IMR-90 (cell line): ENCODE measurements at regions not wholly inside any gene's neighbourhood (a gene's known extent, or its start where the extent isn't known, plus 50 kb on each side); places are given as distances from the start of the nearest gene placed in this dataset.

Experiments used
- ATAC-seq: fragments of 200-7000 bp; cut with Tn5 transposase; 2 replicates; pipeline ENCODE4 v1.9.1; 2020; ENCODE audit warnings: low read depth, mild to moderate bottlenecking, moderate library complexity
- BruUV-seq: library from RNA; stranded (reverse); fragments of 400-500 nt; replicated peaks from 2 replicates; lab custom pipeline; 2021; lab: Mats Ljungman, UMichigan
- CTCF ChIA-PET: fragments of 300-600 bp; formaldehyde crosslinking; extraction: SDS; loops from one replicate; lab custom pipeline; 2021; ENCODE audit warnings: antibody characterized with exemption; lab: Yijun Ruan, JAX
- POLR2A ChIA-PET: fragments of 300-600 bp; sonication (Branson Sonifier 250); formaldehyde crosslinking; loops from one replicate; lab custom pipeline; 2022; ENCODE audit warnings: antibody characterized with exemption; ENCODE audit not compliant: unreplicated experiment; lab: Charles Lee
- DNase-seq: peaks from one replicate; pipeline ENCODE4 v3.0.0; 2013
- H2AFZ ChIP-seq: replicated peaks from 2 replicates; pipeline ENCODE3; 2013; ENCODE audit warnings: low read length, mild to moderate bottlenecking; ENCODE audit not compliant: poor library complexity
- H2AK5ac ChIP-seq: 2 replicates; pipeline ENCODE4 v1.6.1; 2013; ENCODE audit warnings: low read depth, low read length, inconsistent platforms
- H2AK9ac ChIP-seq: replicated peaks from 2 replicates; pipeline ENCODE3; 2013; ENCODE audit warnings: mild to moderate bottlenecking, low read depth, low read length, moderate library complexity; ENCODE audit not compliant: poor library complexity
- H2BK120ac ChIP-seq: 2 replicates; pipeline ENCODE4 v1.6.1; 2013; ENCODE audit warnings: low read depth, low read length, inconsistent platforms
- H2BK15ac ChIP-seq: 3 replicates; pipeline ENCODE4 v1.6.1; 2013; ENCODE audit warnings: low read depth, low read length, inconsistent platforms
- H2BK20ac ChIP-seq: 2 replicates; pipeline ENCODE4 v1.6.1; 2013; ENCODE audit warnings: low read depth, mild to moderate bottlenecking, inconsistent platforms, low read length, moderate library complexity
- H2BK5ac ChIP-seq: 2 replicates; pipeline ENCODE4 v1.6.1; 2013; ENCODE audit warnings: mild to moderate bottlenecking, low read depth, low read length, inconsistent platforms; ENCODE audit not compliant: poor library complexity, severe bottlenecking
- H3K14ac ChIP-seq: replicated peaks from 2 replicates; pipeline ENCODE4 v1.6.1; 2013; ENCODE audit warnings: low read depth, low read length, inconsistent platforms
- H3K18ac ChIP-seq: 2 replicates; pipeline ENCODE4 v1.6.1; 2013; ENCODE audit warnings: low read depth, low read length, control low read depth
- H3K23ac ChIP-seq: 2 replicates; pipeline ENCODE4 v1.6.1; 2013; ENCODE audit warnings: low read depth, low read length, inconsistent platforms
- H3K27ac ChIP-seq: 2 replicates; pipeline ENCODE4 v1.5.1; 2013; ENCODE audit warnings: mild to moderate bottlenecking, control low read depth, low read length; ENCODE audit not compliant: insufficient read depth
- H3K27me3 ChIP-seq: 2 replicates; pipeline ENCODE4 v1.6.1; 2013; ENCODE audit warnings: low read length; ENCODE audit not compliant: control insufficient read depth, insufficient read depth
- H3K36me3 ChIP-seq: 2 replicates; pipeline ENCODE4 v1.6.1; 2013; ENCODE audit warnings: low read length, mixed read lengths; ENCODE audit not compliant: control insufficient read depth, insufficient read depth
- H3K4ac ChIP-seq: 2 replicates; pipeline ENCODE4 v1.6.1; 2013; ENCODE audit warnings: low read depth, low read length, inconsistent platforms
- H3K4me1 ChIP-seq: 2 replicates; pipeline ENCODE4 v1.6.1; 2013; ENCODE audit warnings: low read length, mixed read lengths; ENCODE audit not compliant: control insufficient read depth, insufficient read depth
- H3K4me2 ChIP-seq: 2 replicates; pipeline ENCODE4 v1.6.1; 2013; ENCODE audit warnings: low read depth, mild to moderate bottlenecking, control low read depth, low read length, moderate library complexity
- H3K4me3 ChIP-seq: 2 replicates; pipeline ENCODE4 v1.5.1; 2013; ENCODE audit warnings: low read depth, mild to moderate bottlenecking, control low read depth, low read length, moderate library complexity; ENCODE audit not compliant: insufficient read depth
- H3K56ac ChIP-seq: 2 replicates; pipeline ENCODE4 v1.6.1; 2013; ENCODE audit warnings: low read length, inconsistent platforms; ENCODE audit not compliant: insufficient read depth; ENCODE audit errors: extremely low read depth
- H3K79me1 ChIP-seq, 2 experiments: 2 replicates each; pipeline ENCODE4 v1.6.1; 2013; ENCODE audit warnings: low read length in 2 of 2, inconsistent platforms in 1 of 2, low read depth in 1 of 2
- H3K9ac ChIP-seq: 2 replicates; pipeline ENCODE4 v1.6.1; 2013; ENCODE audit warnings: low read depth, low read length, control low read depth
- H3K9me1 ChIP-seq: 2 replicates; pipeline ENCODE4 v1.6.1; 2013; ENCODE audit warnings: low read length, inconsistent platforms; ENCODE audit not compliant: insufficient read depth
- H3K9me3 ChIP-seq: 2 replicates; pipeline ENCODE4 v1.6.1; 2013; ENCODE audit warnings: low read length; ENCODE audit not compliant: control insufficient read depth, insufficient read depth
- H4K20me1 ChIP-seq: 2 replicates; pipeline ENCODE4 v1.6.1; 2013; ENCODE audit warnings: low read length, inconsistent platforms; ENCODE audit not compliant: insufficient read depth
- H4K5ac ChIP-seq: 2 replicates; pipeline ENCODE4 v1.6.1; 2013; ENCODE audit warnings: mild to moderate bottlenecking, low read depth, low read length, control low read depth
- H4K8ac ChIP-seq, 2 experiments: 2 replicates each; pipeline ENCODE4 v1.6.1; 2013; ENCODE audit warnings: low read depth in 2 of 2, low read length in 2 of 2, control low read depth in 1 of 2, inconsistent platforms in 1 of 2
- H4K91ac ChIP-seq: 2 replicates; pipeline ENCODE4 v1.6.1; 2013; ENCODE audit warnings: low read depth, low read length, inconsistent platforms; ENCODE audit not compliant: insufficient read depth
- CEBPB ChIP-seq: IDR thresholded peaks from 2 replicates; pipeline ENCODE4 v1.6.1; 2012; ENCODE audit warnings: low read depth, low read length, improper control_type of control experiment
- CTCF ChIP-seq: conservative IDR thresholded peaks from 2 replicates; pipeline ENCODE4 v1.5.1; 2012; ENCODE audit warnings: mild to moderate bottlenecking, low read depth, low read length, improper control_type of control experiment
- ELK1 ChIP-seq: fragments of 150-350 bp; IDR thresholded peaks from 2 replicates; pipeline ENCODE4 v1.6.1; 2016; ENCODE audit warnings: low read depth, mild to moderate bottlenecking, low read length, moderate library complexity, borderline replicate concordance
- POLR2A ChIP-seq: IDR thresholded peaks from 2 replicates; pipeline ENCODE4 v1.6.1; 2012; ENCODE audit warnings: mild to moderate bottlenecking, low read depth, low read length
- RCOR1 ChIP-seq: IDR thresholded peaks from 2 replicates; pipeline ENCODE4 v1.6.1; 2012; ENCODE audit warnings: mild to moderate bottlenecking, low read length, improper control_type of control experiment; ENCODE audit not compliant: insufficient replicate concordance
- WGBS, 2 experiments: methylation state at CpG; one replicate each; pipeline versions ENCODE4 v1.1.5 to v1.1.7; 2013; ENCODE audit warnings: missing lambda C conversion rate in 2 of 2; ENCODE audit not compliant: insufficient read length in 1 of 2; ENCODE audit errors: extremely low coverage in 2 of 2; 5-methylcytosine and 5-hydroxymethylcytosine counted together
- dilution Hi-C: fragments of 300-500 bp; cut with HindIII; formaldehyde crosslinking; loops from one replicate; pipeline ENCODE4 v1.14.3; 2018; ENCODE audit warnings: low sequenced_read_pairs; ENCODE audit not compliant: unreplicated experiment
- in situ Hi-C: fragments of 300-500 bp; cut with MboI; formaldehyde crosslinking; loops from 3 replicates; pipeline ENCODE4 v1.14.3; 2019; ENCODE audit warnings: low sequenced_read_pairs, inconsistent platforms, mixed read lengths
- intact Hi-C: fragments of 100-400 bp; cut with micrococcal nuclease; formaldehyde crosslinking; loops from 2 replicates; pipeline ENCODE4 v1.10.0; 2022

- Histone ChIP-seq H3K4me1 (no peaks in the 10 kb centered on the region), H2AK9ac (no peak overlapping the region), H3K9me1 (no peaks in the 10 kb centered on the region), H4K8ac (no peak overlapping the region), H3K36me3 (no peaks in the 10 kb centered on the region), H2AK5ac (no peak overlapping the region), H3K27ac (no peak overlapping the region), H3K4me2 (no peak overlapping the region), H3K9ac (no peak overlapping the region), H3K56ac (no peak overlapping the region), H2BK20ac (no peak overlapping the region), H4K5ac (no peak overlapping the region), H2BK5ac (no peak overlapping the region), H2AFZ (no peak overlapping the region), H3K18ac (no peak overlapping the region), H3K4me3 (no peak overlapping the region), H3K14ac (no peak overlapping the region), H3K23ac (no peak overlapping the region), H2BK120ac (no peak overlapping the region), H4K20me1 (no peaks in the 10 kb centered on the region), H4K91ac (no peak overlapping the region), H3K27me3 (no peaks in the 10 kb centered on the region), H2BK15ac (no peak overlapping the region), H3K79me1 (no peaks in the 10 kb centered on the region), H3K4ac (no peak overlapping the region), H3K9me3 (peaks cover 31% of the 10 kb centered on the region)
- ATAC-seq (no peak), DNase-seq (no peak)
- TF ChIP-seq POLR2A (no peak), RCOR1 (no peak), CTCF (no peak), CEBPB (no peak), ELK1 (no peak)
- POLR2A ChIA-PET: no interaction called here
- no CpG with 5 or more reads among the region's 2 CpGs for WGBS, 2 experiments
- dilution Hi-C loops: no loop called here
- intact Hi-C loops: no loop called here
- CTCF ChIA-PET: no interaction called here
- in situ Hi-C loops: no loop called here
- no TSS peak for BruUV-seq
These were observed 76.0 kb upstream of the PEG3 start for GRCh38 chr19:56916528-56916927.
